Effector CD4-positive, alpha-beta T cell (primary cell): ENCODE measurements at regions not wholly inside any gene's neighbourhood (a gene's known extent, or its start where the extent isn't known, plus 50 kb on each side); places are given as distances from the start of the nearest gene placed in this dataset.
"Not testable (repeated sequence)": the region's sequence is repeated elsewhere in the genome, so short reads cannot be mapped to it uniquely, and the experiment has no call there.

Source experiments
- DNase-seq: peaks from one replicate; pipeline ENCODE4 v3.0.0-alpha.2; 2020

GRCh38 chr10:7108141-7108540, 302.7 kb downstream of the SFMBT2 start:
- no peak for DNase-seq

DNA sequence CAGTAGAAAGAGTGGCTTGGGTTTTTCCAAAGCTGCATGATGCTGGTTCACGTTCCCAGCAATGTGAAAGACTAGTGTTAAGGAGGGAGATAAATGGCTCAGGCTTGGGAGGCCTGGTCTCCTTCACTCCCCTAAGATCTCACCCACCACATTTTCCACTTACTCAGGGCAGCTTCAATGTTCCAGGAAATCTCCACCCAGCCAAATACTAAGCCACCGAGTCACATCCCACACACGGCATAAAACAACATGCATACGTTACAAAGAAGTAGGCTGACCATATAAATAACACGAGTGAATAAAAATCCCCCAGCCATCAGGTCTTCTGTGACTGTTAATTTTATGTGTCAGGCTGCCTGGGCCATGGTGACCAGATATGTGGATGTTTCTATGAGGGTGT, 303.5 kb downstream of the SFMBT2 start:
- DNase-seq, result no peak

DNA sequence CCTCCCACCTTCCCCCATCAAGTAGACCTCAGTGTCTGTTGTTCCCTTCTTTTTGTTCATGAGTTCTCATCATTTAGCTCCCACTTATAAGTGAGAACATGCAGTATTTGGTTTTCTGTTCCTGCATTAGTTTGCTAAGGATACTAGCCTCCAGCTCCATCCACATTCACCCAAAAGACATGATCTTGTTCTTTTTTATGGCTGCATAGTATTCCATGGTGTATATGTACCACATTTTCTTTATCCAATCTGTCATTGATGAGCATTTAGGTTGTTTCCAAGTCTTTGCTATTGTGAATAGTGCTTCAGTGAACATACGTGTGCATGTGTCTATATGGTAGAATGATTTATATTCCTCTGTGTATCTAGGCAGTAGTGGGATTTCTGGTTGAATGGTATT, 306.5 kb downstream of the SFMBT2 start:
- not testable (repeated sequence) for DNase-seq

DNA sequence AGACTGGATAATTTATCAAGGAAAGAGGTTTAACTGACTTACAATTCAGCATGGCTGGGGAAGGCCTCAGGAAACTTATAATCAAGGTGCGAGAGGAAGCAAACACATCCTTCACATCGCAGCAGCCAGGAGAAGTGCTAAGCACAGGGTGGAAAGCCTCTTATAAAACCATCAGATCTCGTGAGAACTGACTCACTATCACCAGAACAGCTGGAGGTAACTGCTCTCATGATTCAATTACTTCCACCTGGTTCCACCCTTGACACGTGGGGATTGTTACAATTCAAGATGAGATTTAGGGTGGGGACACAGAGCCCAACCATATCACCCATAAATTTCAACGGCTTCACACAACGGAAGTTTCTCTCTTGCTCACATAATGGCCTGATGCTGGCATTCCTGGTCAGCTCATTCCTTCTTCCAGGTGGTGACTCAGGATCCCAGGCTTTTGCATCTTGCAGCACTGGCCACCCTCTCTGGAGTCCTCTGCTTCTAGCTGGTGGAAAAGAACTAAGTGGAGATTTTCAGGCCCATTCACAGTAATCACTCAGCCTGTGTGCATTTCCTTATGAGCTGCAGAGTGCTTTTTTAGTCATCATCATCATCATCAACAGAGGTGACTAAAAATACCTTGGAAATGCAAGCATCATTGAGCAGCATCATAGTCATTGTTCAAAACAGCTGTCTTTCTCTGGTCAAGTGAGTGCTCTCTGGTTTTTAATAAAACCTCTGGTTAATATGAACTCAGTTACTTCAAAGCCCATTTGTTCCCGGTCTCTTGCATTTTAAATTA, 308.1 kb downstream of the SFMBT2 start:
- DNase-seq, result no peak

- DNase-seq, result no peak
Measured at GRCh38 chr10:7102084-7102483, 308.8 kb downstream of the SFMBT2 start.

GRCh38 chr10:7101451-7101850, 309.4 kb downstream of the SFMBT2 start:
- DNase-seq, result no peak

- no peak for DNase-seq
Measured at GRCh38 chr10:7100032-7100702, 310.7 kb downstream of the SFMBT2 start.

DNA sequence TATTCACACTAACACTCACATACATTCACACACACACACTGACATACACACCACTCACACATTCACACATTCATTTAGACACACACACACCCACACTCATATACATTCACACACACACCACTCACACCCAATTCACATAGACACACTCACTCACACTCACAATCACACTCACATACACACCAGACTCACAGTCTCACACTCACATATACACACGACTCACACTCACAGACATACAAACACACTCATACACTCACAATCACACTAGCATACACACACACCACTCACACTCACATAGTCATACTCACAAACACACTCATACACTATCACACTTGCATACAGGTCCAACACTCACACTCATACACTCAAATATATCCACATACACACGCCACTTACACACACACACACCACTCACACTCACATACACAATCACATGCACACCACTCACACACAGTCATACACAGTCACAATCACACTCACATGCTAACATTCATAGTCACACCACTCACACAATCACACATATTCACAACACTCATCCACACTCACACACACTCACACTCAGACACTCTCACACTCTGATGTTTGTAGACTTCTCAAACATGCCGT, 312.6 kb downstream of the SFMBT2 start:
- no peak for DNase-seq

DNA sequence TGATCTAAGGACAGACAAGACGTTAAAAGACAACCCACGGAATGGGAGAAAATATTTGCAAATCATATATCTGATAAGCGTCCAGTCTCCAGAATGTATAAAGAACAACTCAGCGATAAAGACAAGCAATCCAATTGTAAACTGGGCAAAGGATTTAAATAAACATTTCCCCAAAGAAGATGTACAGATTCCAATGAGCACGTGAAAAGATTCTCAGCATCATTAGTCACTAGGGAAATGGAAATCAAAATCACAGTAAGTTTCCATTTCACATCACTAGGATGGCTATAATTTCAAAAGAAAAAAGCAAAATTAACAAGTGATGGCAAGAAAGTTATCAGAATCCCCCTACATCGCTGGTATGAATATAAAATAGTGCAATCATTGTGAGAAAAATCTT, 316.1 kb downstream of the SFMBT2 start:
- no peak for DNase-seq

- no peak for DNase-seq
Measured at GRCh38 chr10:7093368-7093767, 317.5 kb downstream of the SFMBT2 start.

DNA sequence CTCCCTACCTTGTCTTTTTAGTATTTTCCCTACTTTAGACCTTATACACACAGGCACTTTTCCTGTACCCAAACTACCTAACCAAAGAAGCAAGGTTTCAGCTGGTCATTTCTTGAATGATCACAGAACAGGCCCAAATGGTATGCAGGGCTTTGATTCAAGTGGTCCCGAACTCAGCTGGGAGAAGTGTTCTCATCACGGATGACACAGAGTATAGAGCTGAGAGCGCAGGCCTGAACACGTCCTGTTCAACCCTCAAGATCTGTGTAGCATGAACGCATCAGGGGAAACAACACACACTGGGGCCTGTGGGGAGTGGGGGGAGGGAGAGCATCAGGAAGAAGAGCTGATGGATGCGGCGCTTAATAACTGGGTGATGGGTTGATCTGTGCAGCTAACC, 318.2 kb downstream of the SFMBT2 start:
- DNase-seq, result no peak

DNA sequence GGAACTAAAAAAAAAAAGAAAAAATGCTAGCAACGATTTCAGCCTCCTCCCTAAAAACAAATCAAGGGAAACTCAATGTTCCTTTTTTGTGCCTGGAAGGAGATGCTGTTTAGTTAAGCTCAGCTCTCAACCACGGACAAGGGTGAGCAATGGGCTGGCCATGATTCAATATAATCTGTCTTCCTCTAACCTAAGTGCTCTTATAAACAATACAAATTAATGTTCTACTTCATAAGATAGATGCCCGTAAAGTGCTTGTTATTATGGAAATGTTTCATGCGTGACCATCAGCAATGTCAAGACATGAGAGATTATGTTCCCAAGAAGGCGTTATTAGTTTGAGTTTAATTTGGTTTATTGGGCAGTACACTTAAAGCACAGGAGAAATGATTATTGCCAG, 320.3 kb downstream of the SFMBT2 start:
- DNase-seq, result no peak

DNA sequence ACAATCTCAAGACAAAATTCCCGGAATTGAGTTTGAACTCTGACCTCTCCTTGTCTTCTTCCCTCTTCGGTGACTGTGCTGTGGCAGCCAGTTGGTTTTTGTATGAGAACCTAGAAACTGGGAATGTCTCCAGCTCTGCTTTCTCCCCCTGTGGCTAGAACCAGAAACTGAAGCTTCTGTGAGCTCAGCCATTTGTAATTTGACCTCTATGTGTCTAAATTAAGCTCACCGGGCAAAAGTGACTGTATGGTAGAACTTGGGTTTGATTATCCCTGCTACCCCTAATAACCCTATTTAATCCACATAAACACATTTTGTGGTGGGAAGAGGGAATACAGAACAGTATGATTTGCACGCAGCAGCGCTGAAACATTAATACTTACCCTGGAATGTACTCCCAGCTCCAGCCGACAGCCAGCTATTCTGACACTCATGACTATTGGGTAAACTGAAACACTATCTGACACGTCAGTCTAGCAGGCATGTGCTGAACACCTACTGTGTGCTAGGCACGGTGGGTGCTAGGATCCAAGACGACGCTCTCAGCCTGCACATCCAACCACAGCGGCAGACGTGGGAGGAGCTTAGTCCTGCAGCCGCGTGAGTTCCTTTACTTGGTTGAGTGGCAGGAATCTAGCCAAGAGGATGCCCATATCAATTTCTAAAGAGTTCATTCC, 324.8 kb downstream of the SFMBT2 start:
- DNase-seq, result no peak

DNA sequence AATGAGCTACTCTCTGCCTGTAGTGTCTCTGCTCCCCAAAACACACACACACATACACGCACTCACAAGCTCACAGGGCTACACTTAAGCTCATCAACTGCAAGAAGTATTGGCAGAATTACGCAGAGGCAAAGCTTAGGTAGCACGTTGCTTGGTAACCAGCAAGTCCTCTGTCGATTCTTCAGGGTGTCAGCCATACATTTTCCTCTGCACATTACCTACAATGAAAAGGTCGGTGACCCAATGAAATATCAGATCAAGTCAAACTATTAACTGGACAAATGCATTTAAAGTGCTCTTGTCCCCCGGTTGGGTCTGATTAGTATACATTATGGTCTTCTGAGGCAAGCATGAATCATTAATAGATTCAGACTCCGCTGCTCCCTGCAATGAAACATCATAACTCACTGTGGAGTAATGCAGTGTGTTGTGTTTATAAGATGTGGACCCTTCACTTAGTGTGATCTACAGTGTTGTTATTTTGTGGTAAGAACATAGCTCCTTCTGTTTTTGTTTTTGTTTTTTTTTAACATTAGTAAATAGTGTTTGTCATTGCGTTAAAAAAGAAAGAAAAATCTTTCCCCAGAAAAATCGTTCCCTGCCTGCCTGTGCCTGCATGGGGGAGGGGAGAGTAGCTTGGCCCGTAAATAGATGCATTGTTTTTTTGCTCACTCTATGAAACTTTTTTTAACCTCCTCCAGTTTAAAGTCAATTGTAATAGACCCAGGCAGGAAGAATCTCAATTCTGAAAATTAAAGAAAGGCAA, 325.5 kb downstream of the SFMBT2 start:
- DNase-seq, result no peak

- no peak for DNase-seq
Measured at GRCh38 chr10:7084280-7085005, 326.4 kb downstream of the SFMBT2 start.

GRCh38 chr10:7082967-7083366, 327.9 kb downstream of the SFMBT2 start:
- no peak for DNase-seq

GRCh38 chr10:7077880-7078279, 333.0 kb downstream of the SFMBT2 start:
- no peak for DNase-seq

GRCh38 chr10:7075851-7076250, 335.0 kb downstream of the SFMBT2 start:
- DNase-seq, result no peak

DNA sequence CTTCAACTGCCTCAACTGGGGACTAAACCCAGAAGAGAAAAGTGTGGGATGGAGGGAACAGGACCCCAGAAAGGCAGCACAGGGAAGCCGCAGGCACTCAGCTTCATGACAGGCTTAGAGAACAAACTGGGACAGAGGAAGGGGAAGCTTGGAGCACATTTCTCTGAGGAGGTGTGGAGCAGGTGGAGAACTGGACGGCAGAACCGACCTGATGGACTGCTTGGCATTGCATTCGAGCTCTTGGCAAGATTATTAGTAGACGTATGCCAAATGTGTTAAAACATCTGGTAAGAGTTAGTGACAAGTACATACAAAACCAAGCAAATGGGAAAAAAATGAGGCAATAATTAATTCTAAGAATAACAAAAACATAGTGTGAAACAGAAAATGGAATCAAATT, 335.7 kb downstream of the SFMBT2 start:
- no peak for DNase-seq

DNA sequence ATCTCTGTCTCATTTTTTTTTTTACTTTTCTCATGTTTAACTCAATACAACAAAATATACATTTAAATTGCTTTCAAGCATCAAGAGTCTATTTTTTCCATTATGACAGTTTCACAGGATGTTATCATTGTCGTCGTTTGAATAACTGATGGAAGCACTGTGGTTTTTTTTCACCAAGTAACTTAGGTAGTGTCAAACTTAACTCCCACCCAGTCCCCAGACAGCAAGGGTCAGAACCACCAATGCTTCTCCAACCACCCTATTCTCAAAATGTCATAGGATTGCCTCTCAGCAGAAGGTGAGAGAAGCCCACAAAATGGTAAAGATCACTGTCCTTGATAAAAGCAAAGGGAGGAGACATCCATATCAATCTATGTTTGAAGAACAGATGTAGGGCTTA, 339.4 kb downstream of the SFMBT2 start:
- no peak for DNase-seq

GRCh38 chr10:7070950-7071349, 339.9 kb downstream of the SFMBT2 start:
- no peak for DNase-seq

DNA sequence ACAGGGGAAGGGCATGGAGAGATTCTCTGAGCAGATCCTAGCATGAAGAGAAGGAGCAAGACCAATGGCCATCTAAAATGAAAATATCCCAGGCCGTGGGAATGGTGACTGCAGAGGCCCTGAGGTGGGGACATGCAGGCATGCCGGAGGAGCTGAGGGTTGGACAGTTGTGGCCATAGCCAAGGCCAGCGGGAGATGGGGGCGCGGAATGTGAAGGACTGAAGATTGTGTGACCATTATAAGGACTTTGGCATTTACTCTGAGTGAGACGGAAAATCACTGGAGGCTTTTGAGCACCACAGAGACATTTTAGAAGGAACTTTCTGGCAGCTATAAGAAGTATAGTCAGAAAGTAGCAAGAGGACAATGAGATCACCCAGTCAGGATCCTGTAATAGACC, 341.1 kb downstream of the SFMBT2 start:
- no peak for DNase-seq
